Kidney (tissue), 13 donors: ENCODE measurements at regions not wholly inside any gene's neighbourhood (a gene's known extent, or its start where the extent isn't known, plus 50 kb on each side); places are given as distances from the start of the nearest gene placed in this dataset.

Experiments
- DNase-seq, 5 donors: peaks; one replicate each; pipeline ENCODE4 v3.0.0-alpha.2; 2013 to 2020
- FAIRE-seq: peaks from 2 replicates; lab custom pipeline; 2012; peaks lifted over from hg19 to GRCh38; lab: Jason Lieb, UNC
- H3K27ac ChIP-seq, 2 donors: one replicate each; pipeline ENCODE4 v1.7.0; 2013; ENCODE audit warnings: low read depth in 2 of 2, low read length in 2 of 2, inconsistent platforms in 1 of 2
- H3K27me3 ChIP-seq: one replicate; pipeline ENCODE4 v1.7.1; 2013; ENCODE audit warnings: low read length, inconsistent platforms; ENCODE audit not compliant: control insufficient read depth, insufficient read depth
- H3K36me3 ChIP-seq, 3 donors: one replicate each; pipeline versions ENCODE4 v1.7.0 to v1.7.1; 2013; ENCODE audit warnings: low read length in 3 of 3, control low read depth in 1 of 3, inconsistent platforms in 1 of 3; ENCODE audit not compliant: insufficient read depth in 3 of 3, control insufficient read depth in 2 of 3
- H3K4me1 ChIP-seq, 3 donors: one replicate each; pipeline versions ENCODE4 v1.7.0 to v1.7.1; 2013; ENCODE audit warnings: low read length in 3 of 3, inconsistent platforms in 1 of 3, low read depth in 1 of 3; ENCODE audit not compliant: control insufficient read depth in 2 of 3, insufficient read depth in 2 of 3
- H3K4me3 ChIP-seq, 3 donors: one replicate each; pipeline versions ENCODE4 v1.7.0 to v1.8.1; 2013; ENCODE audit warnings: low read length in 3 of 3, control low read depth in 1 of 3, inconsistent platforms in 1 of 3
- H3K9ac ChIP-seq, 3 donors: one replicate each; pipeline versions ENCODE4 v1.7.0 to v1.7.1; 2013; ENCODE audit warnings: low read length in 3 of 3, control low read depth in 1 of 3, inconsistent platforms in 1 of 3
- H3K9me3 ChIP-seq, 3 donors: one replicate each; pipeline versions ENCODE4 v1.7.0 to v1.7.1; 2013; ENCODE audit warnings: low read length in 3 of 3, control low read depth in 1 of 3, inconsistent platforms in 1 of 3; ENCODE audit not compliant: control insufficient read depth in 2 of 3, insufficient read depth in 1 of 3
- CTCF ChIP-seq: IDR thresholded peaks from 3 replicates; pipeline ENCODE4 v1.5.1; 2012; ENCODE audit warnings: mild to moderate bottlenecking, moderate library complexity, borderline replicate concordance; ENCODE audit not compliant: insufficient read depth; ENCODE audit errors: extremely low read depth
- intact Hi-C: fragments of 100-400 bp; cut with DNase I; formaldehyde crosslinking; loops from one replicate; pipeline ENCODE4 v1.11.1; 2022
- donor health status: control.
- donor health status: control.
- donor health status: control.
- donor health status: control.
- donor health status: control.
- donor health status: DM: yes; HTN: yes; CAD: no.
- donor health status: Normal renal cell carcinoma (clear cell type).

GRCh38 chr15:69955240-69955894, 142.3 kb downstream of the TLE3 start:
- H3K4me1 ChIP-seq, result no peaks in the 10 kb centered on the region
- no peaks in the 10 kb centered on the region for H3K27me3 ChIP-seq
- H3K4me3 ChIP-seq, result no peak overlapping the region
- DNase-seq (no peak), FAIRE-seq (no peak)
- H3K9ac ChIP-seq, result no peak overlapping the region
- TF ChIP-seq CTCF, result no peak
- no peaks in the 10 kb centered on the region for H3K36me3 ChIP-seq
- H3K9me3 ChIP-seq, result no peaks in the 10 kb centered on the region
- H3K27ac ChIP-seq, result no peak overlapping the region
- intact Hi-C loops, result no loop called here

GRCh38 chr15:69956417-69956816, 141.3 kb downstream of the TLE3 start:
- no peaks in the 10 kb centered on the region for H3K27me3 ChIP-seq
- no peaks in the 10 kb centered on the region for H3K4me1 ChIP-seq
- H3K4me3 ChIP-seq, result no peak overlapping the region
- H3K9ac ChIP-seq, result no peak overlapping the region
- DNase-seq (no peak), FAIRE-seq (no peak)
- no peak overlapping the region for H3K27ac ChIP-seq
- TF ChIP-seq CTCF, result no peak
- H3K36me3 ChIP-seq, result no peaks in the 10 kb centered on the region
- H3K9me3 ChIP-seq, result no peaks in the 10 kb centered on the region
- intact Hi-C loops, result no loop called here

- Histone ChIP-seq H3K4me1 (no peaks in the 10 kb centered on the region), H3K36me3 (no peaks in the 10 kb centered on the region), H3K4me3 (no peak overlapping the region), H3K9me3 (no peaks in the 10 kb centered on the region), H3K9ac (no peak overlapping the region), H3K27ac (no peak overlapping the region), H3K27me3 (no peaks in the 10 kb centered on the region)
- TF ChIP-seq CTCF, result no peak
- intact Hi-C loops, result no loop called here
- DNase-seq (no peak), FAIRE-seq (no peak)
These were observed 140.5 kb downstream of the TLE3 start for GRCh38 chr15:69957175-69957574.
